Testis (tissue), 2 donors: ENCODE measurements at regions not wholly inside any gene's neighbourhood (a gene's known extent, or its start where the extent isn't known, plus 50 kb on each side); places are given as distances from the start of the nearest gene placed in this dataset.

ENCODE experiments used
- CTCF ChIP-seq, 3 experiments: fragments of 450-650 bp in 2 of 3; fragments of 200-600 bp in 1 of 3; sonication (generic) in 1 of 3; IDR thresholded peaks; one replicate each; pipeline ENCODE4 v1.5.1; 2016 to 2019; ENCODE audit warnings: antibody characterized with exemption in 3 of 3, mild to moderate bottlenecking in 2 of 3, moderate library complexity in 1 of 3
- POLR2A ChIP-seq: fragments of 450-650 bp; IDR thresholded peaks from one replicate; pipeline ENCODE4 v1.6.1; 2017; ENCODE audit warnings: antibody characterized with exemption, mild to moderate bottlenecking, moderate library complexity

- TF ChIP-seq CTCF (IDR thresholded peaks at IDR 0.05) (no peak), POLR2A (no peak)
Measured at GRCh38 chr2:2798337-2798736, 467.3 kb upstream of the MYT1L start.
